ENCODE measurements at regions not wholly inside any gene's neighbourhood (a gene's known extent, or its start where the extent isn't known, plus 50 kb on each side); places are given as distances from the start of the nearest gene placed in this dataset.
"Not testable (repeated sequence)": the region's sequence is repeated elsewhere in the genome, so short reads cannot be mapped to it uniquely, and the experiment has no call there.

DNA sequence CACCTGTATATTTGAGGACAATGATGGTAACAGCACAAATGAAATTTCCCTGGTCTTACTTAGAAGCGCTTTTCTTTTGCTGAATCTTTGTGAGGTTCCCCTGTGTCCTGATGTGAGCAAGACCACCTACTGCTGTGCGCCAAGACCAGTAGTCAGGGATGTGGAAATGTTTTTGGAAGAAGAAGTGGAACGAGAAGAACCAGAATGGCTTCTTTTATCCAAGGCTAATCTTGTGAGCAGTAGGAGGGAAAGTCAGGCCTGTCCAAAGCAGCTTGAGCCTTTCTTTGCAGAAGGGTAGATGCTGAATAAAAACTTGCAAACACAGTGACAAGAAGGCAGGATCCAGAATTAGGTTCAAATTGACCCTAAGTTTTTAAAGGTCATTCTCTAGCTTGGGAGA is 223.0 kb downstream of the FAT3 start:
- Mint-ChIP-seq H3K4me1 (ENCODE audit: low read depth) (no peaks in the 10 kb centered on the region), H3K4me3 (no peak overlapping the region), H3K27ac (no peak overlapping the region), H3K27me3 (ENCODE audit: low read depth) (no peaks in the 10 kb centered on the region), H3K36me3 (ENCODE audit: low read depth) (no peaks in the 10 kb centered on the region), H3K9me3 (peaks cover 3% of the 10 kb centered on the region)

DNA sequence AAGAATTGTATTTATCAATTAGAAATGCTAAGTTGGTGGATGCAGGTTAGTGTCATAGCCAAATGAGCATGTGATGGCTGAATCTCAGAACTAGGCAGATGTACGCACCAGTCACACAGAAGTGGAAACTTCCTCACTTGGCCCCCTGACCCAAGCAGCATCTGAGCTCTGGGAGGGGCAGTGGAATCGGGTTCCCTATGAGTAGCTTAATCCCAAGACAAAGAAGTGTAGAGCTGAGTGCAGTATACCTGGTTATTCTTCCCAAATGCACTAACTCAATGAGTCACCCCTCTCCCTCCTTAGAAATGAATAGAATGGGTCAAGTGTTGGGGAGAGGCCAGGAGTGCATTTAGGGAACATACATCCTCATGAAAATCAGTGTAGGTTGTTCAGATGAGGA is 224.6 kb downstream of the FAT3 start:
- H3K36me3 Mint-ChIP-seq (ENCODE audit: low read depth) = no peaks in the 10 kb centered on the region
- no peak overlapping the region for H3K27ac Mint-ChIP-seq
- no peaks in the 10 kb centered on the region for H3K4me1 Mint-ChIP-seq (ENCODE audit: low read depth)
- peaks cover 3% of the 10 kb centered on the region for H3K9me3 Mint-ChIP-seq
- H3K27me3 Mint-ChIP-seq (ENCODE audit: low read depth) = no peaks in the 10 kb centered on the region
- H3K4me3 Mint-ChIP-seq = no peak overlapping the region

DNA sequence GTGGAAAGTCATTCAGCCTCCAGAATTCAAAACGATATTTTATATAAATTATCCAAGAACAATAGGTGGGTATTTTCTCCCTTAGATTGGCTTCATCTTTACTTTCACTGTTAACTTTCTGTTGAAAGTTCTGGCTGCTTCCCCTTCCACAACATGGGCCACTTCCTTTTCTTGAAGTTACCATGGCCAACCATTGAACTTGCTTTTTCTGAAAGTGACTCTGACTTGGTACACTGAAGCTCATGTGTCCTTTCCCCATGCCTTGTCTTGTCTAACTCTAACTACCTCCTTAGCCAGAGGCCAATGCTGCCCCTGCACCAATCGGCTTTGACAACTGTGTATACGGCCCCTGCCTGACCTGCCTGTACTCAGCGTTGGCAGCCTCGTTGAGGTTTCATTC is 225.2 kb downstream of the FAT3 start:
- Mint-ChIP-seq H3K36me3 (ENCODE audit: low read depth) (no peaks in the 10 kb centered on the region), H3K4me1 (ENCODE audit: low read depth) (no peaks in the 10 kb centered on the region)

DNA sequence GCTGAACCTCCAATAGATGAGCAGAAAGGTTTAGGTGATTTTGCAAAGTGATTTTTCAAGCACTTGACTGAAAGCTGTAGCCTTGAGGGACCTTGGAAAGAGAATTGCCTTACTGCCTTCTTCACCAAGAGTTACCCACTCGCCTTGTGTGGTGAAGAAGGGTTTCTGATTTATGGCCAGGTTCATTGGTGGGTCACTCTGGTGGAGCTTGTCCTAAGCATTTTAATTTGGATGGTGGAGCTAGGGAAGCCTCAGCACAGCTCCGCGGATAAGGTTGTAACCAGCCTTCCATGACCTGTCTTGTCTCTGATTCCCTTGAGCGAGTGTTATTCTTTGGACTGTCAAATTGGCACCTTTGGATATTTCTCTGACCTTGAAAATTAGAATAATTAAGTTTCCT is 226.4 kb downstream of the FAT3 start:
- no peak overlapping the region for H3K4me3 Mint-ChIP-seq
- H3K9me3 Mint-ChIP-seq = peaks cover 3% of the 10 kb centered on the region
- H3K27ac Mint-ChIP-seq = no peak overlapping the region
- H3K36me3 Mint-ChIP-seq (ENCODE audit: low read depth) = no peaks in the 10 kb centered on the region
- no peaks in the 10 kb centered on the region for H3K27me3 Mint-ChIP-seq (ENCODE audit: low read depth)
- H3K4me1 Mint-ChIP-seq (ENCODE audit: low read depth) = no peaks in the 10 kb centered on the region

More for the DNA sequence above, 225.2 kb downstream of the FAT3 start:
- Mint-ChIP-seq H3K27me3 (ENCODE audit: low read depth) (no peaks in the 10 kb centered on the region), H3K4me3 (no peak overlapping the region), H3K9me3 (peaks cover 3% of the 10 kb centered on the region), H3K27ac (no peak overlapping the region)

DNA sequence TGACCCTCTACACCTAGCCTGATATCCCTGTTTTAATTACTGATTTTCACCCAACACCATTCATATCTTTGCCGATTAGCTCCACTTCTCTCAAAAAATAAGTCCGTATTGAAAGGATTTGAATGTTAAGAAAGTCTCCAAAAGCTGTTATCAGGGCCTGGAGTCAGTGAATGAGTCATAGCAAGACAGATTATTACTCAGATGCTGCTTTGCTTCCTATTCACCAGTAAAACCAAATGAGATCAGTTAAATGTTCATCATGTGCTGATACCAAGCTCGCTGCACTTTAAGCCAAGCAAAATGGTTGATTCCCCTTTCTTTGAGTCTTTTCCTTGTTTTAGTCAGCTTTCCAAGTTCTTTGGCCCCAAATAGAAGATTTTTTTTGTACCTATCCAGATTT is 228.4 kb downstream of the FAT3 start:
- Mint-ChIP-seq H3K27ac (no peak overlapping the region), H3K9me3 (peaks cover 3% of the 10 kb centered on the region), H3K4me3 (no peak overlapping the region), H3K4me1 (ENCODE audit: low read depth) (no peaks in the 10 kb centered on the region), H3K27me3 (ENCODE audit: low read depth) (no peaks in the 10 kb centered on the region), H3K36me3 (ENCODE audit: low read depth) (no peaks in the 10 kb centered on the region)

DNA sequence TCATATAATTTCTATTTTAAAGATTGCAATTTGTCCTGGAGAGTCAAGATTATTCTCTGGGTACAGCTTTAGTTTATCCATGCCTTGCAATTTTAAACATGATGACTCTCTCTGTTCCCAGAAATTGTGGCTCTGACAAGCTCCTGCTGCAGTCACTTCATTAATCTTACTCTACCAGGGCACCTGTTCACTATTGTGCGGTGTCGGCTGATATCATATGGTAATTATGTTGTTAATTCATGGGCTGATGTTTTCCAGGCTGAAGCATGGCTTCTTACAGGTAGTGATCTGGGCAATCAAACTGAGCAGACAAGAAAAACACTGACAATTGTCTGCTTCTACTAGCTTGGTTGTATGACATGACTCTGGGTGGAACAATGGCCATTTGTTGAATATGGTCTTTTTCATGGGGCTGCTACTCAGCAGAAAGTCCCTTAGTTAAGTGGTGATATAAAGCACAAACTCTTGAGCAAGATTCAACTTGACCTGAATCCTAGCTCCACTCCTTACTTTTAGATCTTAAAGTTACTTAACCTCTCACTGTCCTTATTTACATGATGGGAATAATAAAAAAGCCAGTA is 230.7 kb downstream of the FAT3 start:
- H3K4me3 Mint-ChIP-seq = no peak overlapping the region
- H3K9me3 Mint-ChIP-seq = peaks cover 3% of the 10 kb centered on the region
- H3K27me3 Mint-ChIP-seq (ENCODE audit: low read depth) = no peaks in the 10 kb centered on the region
- H3K4me1 Mint-ChIP-seq (ENCODE audit: low read depth) = no peaks in the 10 kb centered on the region
- no peak overlapping the region for H3K27ac Mint-ChIP-seq
- H3K36me3 Mint-ChIP-seq (ENCODE audit: low read depth) = no peaks in the 10 kb centered on the region

DNA sequence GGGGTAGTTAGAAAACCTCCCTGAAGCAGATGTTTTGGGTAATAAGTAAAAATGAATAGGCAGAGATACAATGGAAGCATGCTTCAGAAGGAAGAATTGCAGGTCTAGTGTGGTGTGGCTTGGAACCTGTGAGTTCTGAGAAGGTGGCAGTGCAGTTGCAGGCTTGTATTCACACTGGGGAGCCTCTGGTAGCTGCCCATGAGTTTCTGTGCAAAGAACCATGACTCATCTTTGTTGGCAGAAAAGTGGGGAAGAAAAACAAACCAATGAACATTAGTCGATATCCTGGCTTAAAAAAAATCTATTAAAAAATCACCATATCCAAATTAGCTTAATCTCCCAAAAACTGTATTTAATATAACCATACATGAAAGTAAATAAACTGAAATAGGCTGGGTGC is 232.6 kb downstream of the FAT3 start:
- no peaks in the 10 kb centered on the region for H3K9me3 Mint-ChIP-seq
- H3K27me3 Mint-ChIP-seq (ENCODE audit: low read depth) = no peaks in the 10 kb centered on the region
- H3K36me3 Mint-ChIP-seq (ENCODE audit: low read depth) = no peaks in the 10 kb centered on the region
- H3K27ac Mint-ChIP-seq = no peak overlapping the region
- H3K4me3 Mint-ChIP-seq = no peak overlapping the region
- H3K4me1 Mint-ChIP-seq (ENCODE audit: low read depth) = no peaks in the 10 kb centered on the region

DNA sequence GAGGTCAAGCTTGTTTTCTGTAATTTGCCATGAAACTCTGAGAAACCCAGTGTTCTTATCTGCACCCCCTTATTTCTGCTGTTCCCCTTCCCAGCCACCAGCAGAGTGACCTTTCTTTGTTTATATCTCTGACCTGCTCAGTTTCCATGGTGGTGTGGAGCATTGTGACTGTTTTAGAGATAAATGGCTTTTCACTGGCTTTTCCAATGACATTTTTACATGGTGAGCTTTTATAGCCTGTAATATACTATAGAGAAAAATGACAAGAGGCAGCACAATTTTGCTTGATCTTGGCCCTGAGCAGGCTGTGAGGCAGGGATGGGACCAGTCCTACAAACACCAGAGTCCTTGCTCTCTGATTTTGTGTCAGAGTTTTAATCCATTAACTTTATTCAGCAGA is 233.9 kb downstream of the FAT3 start:
- no peak overlapping the region for H3K4me3 Mint-ChIP-seq
- H3K9me3 Mint-ChIP-seq = no peaks in the 10 kb centered on the region
- H3K27ac Mint-ChIP-seq = no peak overlapping the region
- no peaks in the 10 kb centered on the region for H3K36me3 Mint-ChIP-seq (ENCODE audit: low read depth)
- H3K27me3 Mint-ChIP-seq (ENCODE audit: low read depth) = no peaks in the 10 kb centered on the region
- no peaks in the 10 kb centered on the region for H3K4me1 Mint-ChIP-seq (ENCODE audit: low read depth)

DNA sequence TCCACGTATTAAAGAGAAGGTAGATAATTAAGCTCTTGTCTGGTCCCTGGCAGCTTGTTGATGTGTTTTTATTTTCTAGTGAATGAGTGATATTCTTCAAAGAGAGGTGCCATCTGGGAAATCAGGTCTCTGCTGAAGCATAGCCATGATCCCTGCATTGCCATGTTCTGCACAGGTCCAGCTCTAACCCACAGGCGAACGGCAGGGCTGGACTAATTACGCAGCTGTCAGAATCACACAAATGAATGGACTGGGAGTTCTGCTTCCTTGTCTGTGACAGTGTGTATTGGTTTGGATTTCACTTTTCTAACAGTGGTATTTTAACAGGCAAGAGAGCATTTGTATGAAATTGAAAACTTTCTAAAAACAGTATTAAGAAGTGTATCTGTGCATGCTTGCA is 235.6 kb downstream of the FAT3 start:
- no peaks in the 10 kb centered on the region for H3K36me3 Mint-ChIP-seq (ENCODE audit: low read depth)
- H3K27ac Mint-ChIP-seq = no peak overlapping the region
- no peaks in the 10 kb centered on the region for H3K4me1 Mint-ChIP-seq (ENCODE audit: low read depth)
- no peaks in the 10 kb centered on the region for H3K9me3 Mint-ChIP-seq
- H3K27me3 Mint-ChIP-seq (ENCODE audit: low read depth) = no peaks in the 10 kb centered on the region
- H3K4me3 Mint-ChIP-seq = no peak overlapping the region

DNA sequence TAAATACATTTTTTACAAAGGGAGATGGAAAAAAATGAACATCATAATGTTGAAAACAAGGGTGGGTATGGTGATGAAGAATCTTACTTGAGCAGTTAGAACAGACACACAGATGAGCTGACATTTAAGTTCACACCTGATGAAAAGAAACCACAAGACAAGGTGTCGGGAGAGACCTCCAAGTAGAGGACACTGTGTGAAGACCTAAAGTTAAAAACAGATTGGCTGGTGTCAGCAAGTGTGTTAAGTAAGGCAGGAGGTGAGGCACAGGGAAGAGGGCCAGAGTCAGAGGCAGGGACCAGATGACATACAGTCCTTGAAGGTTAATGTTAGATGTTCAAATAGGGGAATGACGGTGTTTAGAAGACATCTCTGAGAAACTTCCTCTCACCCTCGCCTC is 236.8 kb downstream of the FAT3 start:
- Mint-ChIP-seq H3K9me3 (no peaks in the 10 kb centered on the region), H3K27ac (no peak overlapping the region), H3K27me3 (ENCODE audit: low read depth) (no peaks in the 10 kb centered on the region), H3K4me1 (ENCODE audit: low read depth) (no peaks in the 10 kb centered on the region), H3K4me3 (no peak overlapping the region), H3K36me3 (ENCODE audit: low read depth) (no peaks in the 10 kb centered on the region)

DNA sequence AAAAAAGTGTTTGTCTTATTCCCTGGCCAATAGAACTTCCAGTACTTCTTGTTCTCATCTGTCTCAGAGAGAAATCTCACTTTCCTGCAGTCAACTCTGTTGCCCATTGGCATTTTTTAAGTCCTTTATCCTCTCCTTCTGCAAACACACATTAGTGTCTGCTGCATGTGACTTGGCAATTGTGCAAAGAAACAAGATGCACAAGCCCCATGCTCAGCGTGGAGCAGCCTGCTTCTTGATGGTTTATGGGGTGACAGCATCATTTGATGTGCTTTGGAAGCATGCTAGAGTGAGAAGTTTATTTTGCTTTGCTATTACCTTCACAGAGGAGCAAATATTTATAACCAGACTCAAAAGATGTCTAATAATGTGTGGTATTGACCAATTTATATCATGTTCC is 238.2 kb downstream of the FAT3 start:
- Mint-ChIP-seq H3K4me1 (ENCODE audit: low read depth) (no peaks in the 10 kb centered on the region), H3K4me3 (no peak overlapping the region), H3K9me3 (no peaks in the 10 kb centered on the region), H3K27ac (no peak overlapping the region), H3K36me3 (ENCODE audit: low read depth) (no peaks in the 10 kb centered on the region), H3K27me3 (ENCODE audit: low read depth) (no peaks in the 10 kb centered on the region)

DNA sequence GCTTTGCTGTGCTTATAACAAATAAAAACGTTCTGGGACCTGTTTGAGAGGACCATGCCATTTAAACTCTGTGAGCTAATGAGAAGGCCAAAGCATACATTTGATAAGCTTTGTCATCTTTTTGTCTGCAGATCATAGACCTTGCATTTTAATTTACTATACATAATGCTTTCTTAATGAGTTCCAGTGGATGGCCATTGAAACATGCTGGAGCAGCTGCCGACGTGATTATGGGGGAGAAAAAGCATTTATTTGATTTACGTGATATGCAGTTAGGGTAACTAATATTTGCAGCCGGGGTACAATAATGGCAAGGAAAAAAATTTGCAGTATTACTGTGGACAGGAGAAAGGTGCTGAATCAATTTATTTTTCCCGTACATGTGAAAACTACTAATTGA is 240.2 kb downstream of the FAT3 start:
- Mint-ChIP-seq H3K4me3 (no peak overlapping the region), H3K36me3 (ENCODE audit: low read depth) (no peaks in the 10 kb centered on the region), H3K27ac (no peak overlapping the region), H3K4me1 (ENCODE audit: low read depth) (no peaks in the 10 kb centered on the region), H3K27me3 (ENCODE audit: low read depth) (no peaks in the 10 kb centered on the region), H3K9me3 (no peaks in the 10 kb centered on the region)

DNA sequence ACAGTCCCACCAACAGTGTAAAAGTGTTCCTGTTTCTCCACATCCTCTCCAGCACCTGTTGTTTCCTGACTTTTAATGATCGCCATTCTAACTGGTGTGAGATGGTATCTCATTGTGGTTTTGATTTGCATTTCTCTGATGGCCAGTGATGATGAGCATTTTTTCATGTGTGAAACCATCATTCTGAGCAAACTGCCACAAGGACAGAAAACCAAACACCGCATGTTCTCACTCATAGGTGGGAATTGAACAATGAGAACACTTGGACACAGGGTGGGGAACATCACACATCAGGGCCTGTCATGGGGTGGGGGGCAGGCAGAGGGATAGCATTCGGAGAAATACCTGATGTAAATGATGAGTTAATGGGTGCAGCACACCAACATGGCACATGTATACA is 240.8 kb downstream of the FAT3 start:
- not testable (repeated sequence) for H3K27ac Mint-ChIP-seq

DNA sequence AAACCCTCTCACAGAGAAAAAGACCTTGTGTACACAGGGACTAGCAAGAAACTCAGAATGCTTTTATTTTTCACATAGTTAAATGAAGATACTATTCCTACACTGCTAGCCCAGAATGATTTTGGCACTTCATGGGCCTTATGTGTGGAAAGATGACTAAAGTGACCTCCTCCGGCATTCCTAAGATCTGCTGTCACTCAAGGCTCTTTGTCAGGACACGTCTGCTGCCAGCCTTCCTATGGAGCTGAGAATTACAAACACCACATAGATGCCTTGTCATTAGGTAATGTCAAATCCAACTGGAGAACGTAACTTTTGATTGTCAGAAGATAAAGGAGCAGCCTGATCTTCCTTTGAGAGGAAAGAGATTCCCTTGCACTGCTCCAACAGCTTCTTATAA is 249.1 kb downstream of the FAT3 start:
- no peaks in the 10 kb centered on the region for H3K4me1 Mint-ChIP-seq (ENCODE audit: low read depth)
- no peak overlapping the region for H3K27ac Mint-ChIP-seq
- no peaks in the 10 kb centered on the region for H3K9me3 Mint-ChIP-seq
- no peaks in the 10 kb centered on the region for H3K27me3 Mint-ChIP-seq (ENCODE audit: low read depth)
- H3K36me3 Mint-ChIP-seq (ENCODE audit: low read depth) = no peaks in the 10 kb centered on the region
- no peak overlapping the region for H3K4me3 Mint-ChIP-seq

More for the DNA sequence above, 240.8 kb downstream of the FAT3 start:
- H3K9me3 Mint-ChIP-seq; H3K4me3 Mint-ChIP-seq; H3K27me3 Mint-ChIP-seq (ENCODE audit: low read depth); H3K4me1 Mint-ChIP-seq (ENCODE audit: low read depth); H3K36me3 Mint-ChIP-seq (ENCODE audit: low read depth): not testable (repeated sequence)

DNA sequence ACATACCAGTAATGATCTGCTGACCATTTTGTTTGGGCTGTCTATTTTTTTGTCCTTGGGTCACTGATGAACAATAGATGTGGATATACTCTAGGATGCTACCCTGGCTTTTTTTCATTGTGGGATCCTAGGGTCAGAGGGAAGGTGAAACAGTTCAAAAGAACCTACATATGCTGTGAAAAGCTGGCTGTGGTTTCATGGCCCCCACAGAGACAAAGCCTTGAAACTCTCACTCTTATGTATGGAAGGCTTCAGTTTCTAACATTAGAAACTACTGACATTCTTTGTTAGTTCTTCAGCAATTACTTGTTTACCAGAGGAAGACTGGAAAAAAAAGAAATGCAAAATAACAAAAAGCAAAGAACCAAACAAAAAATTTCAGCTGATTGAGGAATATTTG is 250.7 kb downstream of the FAT3 start:
- H3K4me1 Mint-ChIP-seq (ENCODE audit: low read depth) = no peaks in the 10 kb centered on the region
- H3K27ac Mint-ChIP-seq = no peak overlapping the region
- H3K9me3 Mint-ChIP-seq = no peaks in the 10 kb centered on the region
- H3K36me3 Mint-ChIP-seq (ENCODE audit: low read depth) = no peaks in the 10 kb centered on the region
- no peak overlapping the region for H3K4me3 Mint-ChIP-seq
- no peaks in the 10 kb centered on the region for H3K27me3 Mint-ChIP-seq (ENCODE audit: low read depth)

DNA sequence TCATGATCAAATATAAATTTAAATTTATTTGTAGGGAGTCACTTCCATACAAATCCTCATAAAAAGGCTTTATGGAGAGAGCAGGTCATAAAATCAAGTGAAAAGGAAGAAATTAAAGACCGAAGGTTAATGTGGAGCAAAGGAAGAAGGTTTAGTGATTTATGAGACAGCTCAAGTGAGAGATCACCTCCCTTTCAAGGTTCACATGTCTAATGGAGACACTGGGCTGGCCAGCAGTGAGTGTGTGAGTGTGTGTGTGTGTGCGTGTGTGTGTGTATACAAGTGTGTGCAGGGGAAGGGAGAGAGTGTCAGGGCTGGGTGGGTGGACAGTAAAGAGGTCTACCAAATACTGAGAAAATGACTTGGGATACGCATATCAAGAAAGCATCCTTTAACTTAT is 251.2 kb downstream of the FAT3 start:
- H3K27me3 Mint-ChIP-seq (ENCODE audit: low read depth) = no peaks in the 10 kb centered on the region
- no peak overlapping the region for H3K4me3 Mint-ChIP-seq
- H3K36me3 Mint-ChIP-seq (ENCODE audit: low read depth) = no peaks in the 10 kb centered on the region
- H3K27ac Mint-ChIP-seq = no peak overlapping the region
- no peaks in the 10 kb centered on the region for H3K4me1 Mint-ChIP-seq (ENCODE audit: low read depth)
- no peaks in the 10 kb centered on the region for H3K9me3 Mint-ChIP-seq
